KMS-11 (cell line): ENCODE measurements at regions not wholly inside any gene's neighbourhood (a gene's known extent, or its start where the extent isn't known, plus 50 kb on each side); places are given as distances from the start of the nearest gene placed in this dataset.

ENCODE experiments used
- H2AFZ ChIP-seq: fragments of 200-600 bp; sonication (generic); 2 replicates; pipeline ENCODE4 v1.6.1; 2016; ENCODE audit warnings: antibody characterized with exemption, mixed run types, low read depth
- H3K27ac ChIP-seq: fragments of 200-600 bp; sonication (generic); 2 replicates; pipeline ENCODE4 v1.6.1; 2016; ENCODE audit warnings: mild to moderate bottlenecking, mixed run types
- H3K27me3 ChIP-seq: fragments of 200-600 bp; sonication (generic); 2 replicates; pipeline ENCODE4 v1.6.1; 2017; ENCODE audit warnings: mild to moderate bottlenecking, low read depth, mixed run types, moderate library complexity; ENCODE audit not compliant: insufficient read depth
- H3K36me3 ChIP-seq: fragments of 200-600 bp; sonication (generic); 2 replicates; pipeline ENCODE4 v1.6.1; 2017; ENCODE audit warnings: mild to moderate bottlenecking, mixed run types; ENCODE audit not compliant: insufficient read depth
- H3K4me1 ChIP-seq: fragments of 200-600 bp; sonication (generic); 2 replicates; pipeline ENCODE4 v1.6.1; 2016; ENCODE audit warnings: mild to moderate bottlenecking, low read depth, mixed run types; ENCODE audit not compliant: poor library complexity, severe bottlenecking
- H3K4me2 ChIP-seq: fragments of 200-600 bp; sonication (generic); 2 replicates; pipeline ENCODE4 v1.7.0; 2016; ENCODE audit warnings: mild to moderate bottlenecking, mixed run types
- H3K4me3 ChIP-seq: fragments of 200-600 bp; sonication (generic); IDR thresholded peaks from 2 replicates; pipeline ENCODE4 v1.6.1; 2017; ENCODE audit warnings: low read depth, low read length, mixed read lengths; ENCODE audit not compliant: insufficient read depth
- H3K79me2 ChIP-seq: fragments of 200-600 bp; sonication (generic); 2 replicates; pipeline ENCODE4 v1.6.1; 2016; ENCODE audit warnings: low read depth, mixed run types; ENCODE audit not compliant: insufficient read depth
- H3K9ac ChIP-seq: fragments of 200-600 bp; sonication (generic); 2 replicates; pipeline ENCODE4 v1.6.1; 2016; ENCODE audit warnings: mild to moderate bottlenecking, mixed run types
- H4K20me1 ChIP-seq: fragments of 200-600 bp; sonication (generic); 2 replicates; pipeline ENCODE4 v1.6.1; 2016; ENCODE audit warnings: mild to moderate bottlenecking, mixed run types; ENCODE audit not compliant: insufficient read depth
- TF ChIP-seq, protein P1 (sequence below): fragments of 200-600 bp; sonication (generic); conservative IDR thresholded peaks from 2 replicates; pipeline ENCODE4 v1.6.1; 2017; ENCODE audit warnings: low read depth, mild to moderate bottlenecking, antibody characterized with exemption, low read length, moderate library complexity, mixed read lengths

DNA sequence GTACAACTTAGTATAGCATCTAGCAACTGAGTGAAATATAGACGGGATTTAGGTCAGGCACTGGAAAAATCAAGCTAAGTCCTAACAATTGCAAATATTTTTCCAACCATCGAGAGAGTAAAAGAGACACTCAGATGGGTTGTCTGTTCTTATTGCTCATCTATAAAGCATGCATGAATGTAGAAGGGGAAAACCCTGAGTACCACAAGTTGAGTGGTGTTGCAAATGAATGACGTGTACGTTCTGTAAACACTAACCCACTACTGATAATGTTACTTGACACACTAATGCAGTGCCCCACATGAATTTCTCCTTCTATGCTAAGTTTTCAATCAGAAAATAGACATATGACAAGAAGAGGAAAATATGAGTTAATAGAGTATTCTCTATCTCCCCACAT, 211.2 kb downstream of the COX18 start:
- H3K4me3 ChIP-seq: no peak overlapping the region
- no peaks in the 10 kb centered on the region for H3K4me1 ChIP-seq
- no peaks in the 10 kb centered on the region for H3K27me3 ChIP-seq
- no peak overlapping the region for H2AFZ ChIP-seq
- no peaks in the 10 kb centered on the region for H3K36me3 ChIP-seq
- no peaks in the 10 kb centered on the region for H4K20me1 ChIP-seq
- H3K4me2 ChIP-seq: no peak overlapping the region
- no peak overlapping the region for H3K9ac ChIP-seq
- no peaks in the 10 kb centered on the region for H3K79me2 ChIP-seq
- TF ChIP-seq, protein P1, sequence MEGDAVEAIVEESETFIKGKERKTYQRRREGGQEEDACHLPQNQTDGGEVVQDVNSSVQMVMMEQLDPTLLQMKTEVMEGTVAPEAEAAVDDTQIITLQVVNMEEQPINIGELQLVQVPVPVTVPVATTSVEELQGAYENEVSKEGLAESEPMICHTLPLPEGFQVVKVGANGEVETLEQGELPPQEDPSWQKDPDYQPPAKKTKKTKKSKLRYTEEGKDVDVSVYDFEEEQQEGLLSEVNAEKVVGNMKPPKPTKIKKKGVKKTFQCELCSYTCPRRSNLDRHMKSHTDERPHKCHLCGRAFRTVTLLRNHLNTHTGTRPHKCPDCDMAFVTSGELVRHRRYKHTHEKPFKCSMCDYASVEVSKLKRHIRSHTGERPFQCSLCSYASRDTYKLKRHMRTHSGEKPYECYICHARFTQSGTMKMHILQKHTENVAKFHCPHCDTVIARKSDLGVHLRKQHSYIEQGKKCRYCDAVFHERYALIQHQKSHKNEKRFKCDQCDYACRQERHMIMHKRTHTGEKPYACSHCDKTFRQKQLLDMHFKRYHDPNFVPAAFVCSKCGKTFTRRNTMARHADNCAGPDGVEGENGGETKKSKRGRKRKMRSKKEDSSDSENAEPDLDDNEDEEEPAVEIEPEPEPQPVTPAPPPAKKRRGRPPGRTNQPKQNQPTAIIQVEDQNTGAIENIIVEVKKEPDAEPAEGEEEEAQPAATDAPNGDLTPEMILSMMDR: no peak
- H3K27ac ChIP-seq: no peak overlapping the region

DNA sequence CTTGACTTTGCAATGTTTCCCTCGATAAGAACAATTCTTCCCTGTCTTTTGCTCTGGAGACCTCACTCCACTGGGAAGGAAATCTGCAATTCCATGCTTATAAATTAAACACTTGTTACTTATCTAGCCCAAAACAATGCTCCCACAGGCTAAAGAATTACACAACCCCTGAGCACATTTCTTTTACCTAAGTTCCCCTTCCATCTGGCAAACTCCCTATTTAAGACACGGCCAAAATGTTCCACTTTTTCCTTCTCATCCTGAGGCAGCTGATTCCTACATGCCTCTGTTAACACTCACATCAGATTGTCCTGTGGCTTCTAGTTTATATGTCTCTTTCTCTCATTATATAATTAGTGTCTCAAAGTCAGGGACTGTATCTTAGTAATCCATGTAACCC, 211.7 kb downstream of the COX18 start:
- no peak overlapping the region for H3K4me3 ChIP-seq
- no peak overlapping the region for H3K27ac ChIP-seq
- H3K36me3 ChIP-seq: no peaks in the 10 kb centered on the region
- H3K79me2 ChIP-seq: no peaks in the 10 kb centered on the region
- no peak overlapping the region for H3K9ac ChIP-seq
- H3K27me3 ChIP-seq: no peaks in the 10 kb centered on the region
- no peak overlapping the region for H2AFZ ChIP-seq
- no peaks in the 10 kb centered on the region for H3K4me1 ChIP-seq
- H3K4me2 ChIP-seq: no peak overlapping the region
- TF ChIP-seq, protein P1: no peak
- no peaks in the 10 kb centered on the region for H4K20me1 ChIP-seq

DNA sequence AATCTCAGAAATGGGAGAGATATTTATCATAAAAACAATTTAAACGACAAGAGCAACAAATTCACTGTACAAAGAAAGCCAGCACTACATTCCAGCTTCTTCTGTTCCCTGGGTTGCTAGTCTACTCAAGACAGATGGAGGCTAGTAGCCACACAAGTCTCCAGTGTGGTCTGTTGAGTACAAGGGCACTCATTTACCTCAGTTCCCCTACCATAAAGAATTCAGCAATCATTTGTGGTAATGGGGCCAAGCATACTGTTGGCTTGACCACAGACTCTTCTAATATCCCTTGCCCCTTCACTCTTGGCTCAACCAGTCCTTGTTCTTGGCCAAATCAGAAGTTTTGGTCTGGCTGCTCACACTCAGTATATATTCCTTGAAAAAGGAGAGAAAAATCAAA, 212.3 kb downstream of the COX18 start:
- Histone ChIP-seq H3K9ac (no peak overlapping the region), H3K27ac (no peak overlapping the region), H3K27me3 (no peaks in the 10 kb centered on the region), H3K79me2 (no peaks in the 10 kb centered on the region), H3K4me2 (no peak overlapping the region), H3K4me1 (no peaks in the 10 kb centered on the region), H3K36me3 (no peaks in the 10 kb centered on the region), H3K4me3 (no peak overlapping the region), H4K20me1 (no peaks in the 10 kb centered on the region), H2AFZ (no peak overlapping the region)
- TF ChIP-seq, protein P1: no peak

DNA sequence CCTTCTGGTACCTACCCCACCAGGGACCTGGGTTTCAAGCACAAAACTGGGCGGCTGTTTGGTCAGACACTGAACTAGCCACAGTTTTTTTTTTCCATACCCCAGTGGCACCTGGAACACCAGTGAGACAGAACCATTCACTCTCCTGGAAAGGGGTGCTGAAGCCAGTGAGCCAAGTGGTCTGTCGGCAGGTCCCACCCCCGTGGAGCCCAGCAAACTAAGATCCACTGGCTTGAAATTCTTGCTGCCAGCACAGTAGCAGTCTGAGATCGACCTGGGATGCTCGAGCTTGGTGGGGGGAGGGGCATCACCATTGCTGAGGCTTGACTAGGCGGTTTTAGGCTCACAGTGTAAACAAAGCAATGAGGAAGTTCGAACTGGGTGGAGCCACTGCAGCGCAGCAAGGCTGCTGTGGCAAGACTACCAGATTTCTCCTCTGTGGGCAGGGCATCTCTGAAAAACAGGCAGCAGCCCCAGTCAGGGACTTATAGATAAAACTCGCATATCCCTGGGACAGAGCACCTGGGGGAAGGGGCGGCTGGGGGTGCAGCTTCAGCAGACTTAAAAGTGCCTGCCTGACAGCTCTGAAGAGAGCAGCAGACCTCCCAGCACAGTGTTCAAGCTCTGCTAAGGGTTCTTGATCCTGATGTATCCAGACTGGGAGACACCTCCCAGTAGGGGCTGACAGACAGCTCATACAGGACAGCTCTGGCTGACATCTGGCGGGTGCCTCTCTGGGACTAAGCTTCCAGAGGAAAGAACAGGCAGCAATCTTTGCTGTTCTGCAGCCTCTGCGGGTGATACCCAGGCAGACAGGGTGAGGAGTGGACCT, 223.0 kb downstream of the COX18 start:
- Histone ChIP-seq H3K79me2 (no peaks in the 10 kb centered on the region), H3K4me3 (no peak overlapping the region), H2AFZ (peak overlapping the region; percentile 87), H3K4me1 (peaks cover 9% of the 10 kb centered on the region), H3K9ac (peak overlapping the region; percentile 51; the same call in 1 of the 2 replicates), H3K4me2 (peak overlapping the region; percentile 44), H4K20me1 (no peaks in the 10 kb centered on the region), H3K27me3 (no peaks in the 10 kb centered on the region), H3K36me3 (no peaks in the 10 kb centered on the region), H3K27ac (peak overlapping the region; percentile 46; the same call in 1 of the 2 replicates)
- TF ChIP-seq, protein P1: no peak
